ENCODE measurements at regions not wholly inside any gene's neighbourhood (a gene's known extent, or its start where the extent isn't known, plus 50 kb on each side); places are given as distances from the start of the nearest gene placed in this dataset.

GRCh38 chr20:40931410-40932044, 97.1 kb upstream of the TOP1 start:
- BruUV-seq (replicated peaks) = no TSS peak
- no peaks in the 10 kb centered on the region for H3K36me3 ChIP-seq (replicated peaks in 1 of 2; ENCODE audit: control insufficient read depth in 1 of 2, insufficient read depth in 2 of 2, low read length in 2 of 2)
- no peaks in the 10 kb centered on the region for H4K20me1 ChIP-seq (ENCODE audit: insufficient read depth, low read length)
- TF ChIP-seq SOX13 (IDR thresholded peaks at IDR 0.05) = no peak
- TF ChIP-seq SOX13 (CRISPR knock-in tag; conservative IDR thresholded peaks at IDR 0.05 in 1 of 2, IDR thresholded peaks at IDR 0.05 in 1 of 2) = no peak
- no peak for TF ChIP-seq ZNF274 (CRISPR knock-in tag; IDR thresholded peaks at IDR 0.05)
- TF ChIP-seq ZNF788 (CRISPR knock-in tag; IDR thresholded peaks at IDR 0.05; ENCODE audit: borderline replicate concordance) = no peak
- TF ChIP-seq GATAD1 (CRISPR knock-in tag; IDR thresholded peaks at IDR 0.05) = no peak
- CTCF ChIA-PET (ENCODE audit: low intra/inter-chr PET ratio, low total read pairs) = no interaction called here
- WGBS (ENCODE audit: low lambda C conversion rate) = 14% methylated on average over 4 of the region's 4 CpGs
- ATAC-seq (no peak), FAIRE-seq (no peak), DNase-seq (ENCODE audit: low spot score) (no peak)
- intact Hi-C loops (cut with micrococcal nuclease; ENCODE audit: unreplicated experiment) = no loop called here
- H3K4me1 ChIP-seq (ENCODE audit: insufficient read depth, low read length) = no peaks in the 10 kb centered on the region
- H2AFZ ChIP-seq (ENCODE audit: low read length) = no peak overlapping the region
- in situ Hi-C loops (cut with HindIII; ENCODE audit: extremely low pct_ligation_motif_present, low pct_unique_long_range_greater_than_20kb) = no loop called here
- H3K79me2 ChIP-seq (ENCODE audit: insufficient read depth, low read length) = no peaks in the 10 kb centered on the region
- POLR2A ChIA-PET = no interaction called here
- no peaks in the 10 kb centered on the region for H3K9me3 ChIP-seq (ENCODE audit: low read length)
- no peak overlapping the region for H3K4me2 ChIP-seq (ENCODE audit: low read depth, low read length)
- peaks cover 0 to 5% of the 10 kb centered on the region in 2 experiments; a peak in 1 of 5 replicates for H3K27me3 ChIP-seq (ENCODE audit: control insufficient read depth in 1 of 2, insufficient read depth in 2 of 2, low read length in 2 of 2)
- H3K9ac ChIP-seq (ENCODE audit: insufficient read depth, low read depth, low read length) = no peak overlapping the region
- no peak overlapping the region for H3K4me3 ChIP-seq (replicated peaks in 1 of 3; ENCODE audit: insufficient read depth in 1 of 3, low read depth in 2 of 3, low read length in 3 of 3)
- H3K27ac ChIP-seq (ENCODE audit: extremely low read length, insufficient read depth, low read length) = no peak overlapping the region

DNA sequence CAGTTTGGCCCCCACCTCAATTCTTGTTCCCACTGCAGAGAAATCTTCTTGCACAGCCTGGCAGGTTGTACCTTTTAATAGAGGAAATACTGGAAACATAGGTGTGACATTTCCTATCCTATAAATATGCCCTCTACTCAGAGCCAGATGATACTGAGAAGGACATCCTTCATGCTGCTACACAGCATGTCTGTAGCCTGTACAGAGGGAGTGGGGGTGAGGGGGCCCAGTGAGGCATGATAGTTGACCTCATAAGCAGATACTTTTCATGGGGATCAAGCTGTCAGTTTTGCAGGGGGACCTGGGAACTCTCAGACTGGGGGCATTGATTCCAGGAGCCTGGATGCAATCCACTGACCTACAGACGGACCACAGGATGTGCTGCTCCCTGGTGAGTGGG, 96.2 kb upstream of the TOP1 start:
- no peaks in the 10 kb centered on the region for H3K27me3 ChIP-seq (ENCODE audit: control insufficient read depth in 1 of 2, insufficient read depth in 2 of 2, low read length in 2 of 2)
- H2AFZ ChIP-seq (ENCODE audit: low read length) = no peak overlapping the region
- H3K4me2 ChIP-seq (ENCODE audit: low read depth, low read length) = no peak overlapping the region
- no peak for DNase-seq (ENCODE audit: low spot score)
- WGBS (ENCODE audit: low lambda C conversion rate) = 0% methylated on average over 1 of the region's 1 CpG
- no peak overlapping the region for H3K4me3 ChIP-seq (replicated peaks in 1 of 3; ENCODE audit: insufficient read depth in 1 of 3, low read depth in 2 of 3, low read length in 3 of 3)
- in situ Hi-C loops (cut with HindIII; ENCODE audit: extremely low pct_ligation_motif_present, low pct_unique_long_range_greater_than_20kb) = no loop called here
- no peaks in the 10 kb centered on the region for H3K9me3 ChIP-seq (ENCODE audit: low read length)
- H3K9ac ChIP-seq (ENCODE audit: insufficient read depth, low read depth, low read length) = no peak overlapping the region
- no peak overlapping the region for H3K27ac ChIP-seq (ENCODE audit: extremely low read length, insufficient read depth, low read length)
- no peak for FAIRE-seq
- intact Hi-C loops (cut with micrococcal nuclease; ENCODE audit: unreplicated experiment) = no loop called here
- H3K79me2 ChIP-seq (ENCODE audit: insufficient read depth, low read length) = no peaks in the 10 kb centered on the region
- H3K36me3 ChIP-seq (replicated peaks in 1 of 2; ENCODE audit: control insufficient read depth in 1 of 2, insufficient read depth in 2 of 2, low read length in 2 of 2) = no peaks in the 10 kb centered on the region
- H3K4me1 ChIP-seq (ENCODE audit: insufficient read depth, low read length) = no peaks in the 10 kb centered on the region
- CTCF ChIA-PET (ENCODE audit: low intra/inter-chr PET ratio, low total read pairs) = no interaction called here
- no peaks in the 10 kb centered on the region for H4K20me1 ChIP-seq (ENCODE audit: insufficient read depth, low read length)
- no peak for TF ChIP-seq ZNF337 (CRISPR knock-in tag; IDR thresholded peaks at IDR 0.05; ENCODE audit: borderline replicate concordance, low read depth)
- no peak for TF ChIP-seq ZNF367 (CRISPR knock-in tag; IDR thresholded peaks at IDR 0.05; ENCODE audit: borderline replicate concordance)
- no peak for TF ChIP-seq HMGA1 (CRISPR knock-in tag; conservative IDR thresholded peaks at IDR 0.05)
- TF ChIP-seq DPF2 (CRISPR knock-in tag; IDR thresholded peaks at IDR 0.05; ENCODE audit: borderline replicate concordance, low read depth) = no peak
- no peak for TF ChIP-seq MIER3 (CRISPR knock-in tag; IDR thresholded peaks at IDR 0.05; ENCODE audit: borderline replicate concordance)
- no peak for TF ChIP-seq ZNF713 (CRISPR knock-in tag; IDR thresholded peaks at IDR 0.05)
- TF ChIP-seq SIX4 (CRISPR knock-in tag; IDR thresholded peaks at IDR 0.05) = no peak
- TF ChIP-seq MXI1 (IDR thresholded peaks at IDR 0.05; ENCODE audit: borderline replicate concordance, low read depth, low read length) = no peak
- no peak for TF ChIP-seq ZNF260 (CRISPR knock-in tag; IDR thresholded peaks at IDR 0.05; ENCODE audit: borderline replicate concordance, low read depth)
- no peak for TF ChIP-seq KDM4B (CRISPR knock-in tag; IDR thresholded peaks at IDR 0.05)
- TF ChIP-seq NPAS2 (CRISPR knock-in tag; IDR thresholded peaks at IDR 0.05; ENCODE audit: borderline replicate concordance) = no peak
- no peak for TF ChIP-seq ARNTL (CRISPR knock-in tag; IDR thresholded peaks at IDR 0.05)
- no TSS peak for BruUV-seq (replicated peaks)
- POLR2A ChIA-PET = no interaction called here
- no peak for ATAC-seq
